ENCODE measurements at regions not wholly inside any gene's neighbourhood (a gene's known extent, or its start where the extent isn't known, plus 50 kb on each side); places are given as distances from the start of the nearest gene placed in this dataset.

- no peak for TF ChIP-seq REST (IDR thresholded peaks at IDR 0.05; ENCODE audit: insufficient read depth in 1 of 2, low read depth in 2 of 2, low read length in 2 of 2)
- no peak for TF ChIP-seq POLR2AphosphoS5 (IDR thresholded peaks at IDR 0.05; ENCODE audit: low read depth, low read length)
- no peak for TF ChIP-seq SIN3A (IDR thresholded peaks at IDR 0.05; ENCODE audit: borderline replicate concordance, insufficient read depth, low read length)
- no peak for TF ChIP-seq TAF1 (IDR thresholded peaks at IDR 0.05; ENCODE audit: borderline replicate concordance, insufficient read depth, low read length)
- no peak for TF ChIP-seq FOXP2 (optimal IDR thresholded peaks at IDR 0.05; ENCODE audit: borderline replicate concordance, extremely low read depth, extremely low read length, insufficient read depth)
These were observed 100.1 kb upstream of the KLF7 start for GRCh38 chr2:207265869-207266268.
